Suprapubic skin (tissue), 4 donors: ENCODE measurements at regions not wholly inside any gene's neighbourhood (a gene's known extent, or its start where the extent isn't known, plus 50 kb on each side); places are given as distances from the start of the nearest gene placed in this dataset.

ENCODE experiments used
- DNase-seq, 2 donors: peaks; one replicate each; pipeline ENCODE4 v3.0.0-alpha.2; 2019; ENCODE audit warnings: low spot score in 2 of 2
- H3K27ac ChIP-seq: fragments of 200-600 bp; sonication (generic); one replicate; pipeline ENCODE4 v1.5.1; 2019
- H3K27me3 ChIP-seq: fragments of 200-600 bp; sonication (generic); one replicate; pipeline ENCODE4 v1.5.1; 2019
- H3K36me3 ChIP-seq: fragments of 200-600 bp; sonication (generic); one replicate; pipeline ENCODE4 v1.5.1; 2019
- H3K4me1 ChIP-seq: fragments of 200-600 bp; sonication (generic); one replicate; pipeline ENCODE4 v1.5.1; 2019
- H3K4me3 ChIP-seq: fragments of 200-600 bp; sonication (generic); one replicate; pipeline ENCODE4 v1.5.1; 2019; ENCODE audit warnings: mild to moderate bottlenecking
- H3K9me3 ChIP-seq: fragments of 200-600 bp; sonication (generic); one replicate; pipeline ENCODE4 v1.5.1; 2019
- CTCF ChIP-seq, 2 donors: fragments of 200-600 bp in 1 of 2; fragments of 450-650 bp in 1 of 2; sonication (generic) in 1 of 2; IDR thresholded peaks; one replicate each; pipeline ENCODE4 v1.5.1; 2016 to 2019; ENCODE audit warnings: antibody characterized with exemption in 2 of 2, mild to moderate bottlenecking in 1 of 2, moderate library complexity in 1 of 2
- EP300 ChIP-seq: sonication (generic); formaldehyde crosslinking; IDR thresholded peaks from one replicate; pipeline ENCODE4 v1.6.1; 2017; ENCODE audit warnings: antibody characterized with exemption
- POLR2A ChIP-seq, 2 donors: fragments of 450-650 bp; IDR thresholded peaks; one replicate each; pipeline ENCODE4 v1.6.1; 2017; ENCODE audit warnings: antibody characterized with exemption in 2 of 2, mild to moderate bottlenecking in 2 of 2, moderate library complexity in 2 of 2
- POLR2AphosphoS5 ChIP-seq, 3 donors: sonication (generic); formaldehyde crosslinking; IDR thresholded peaks; one replicate each; pipeline ENCODE4 v1.6.1; 2017; ENCODE audit warnings: antibody characterized with exemption in 3 of 3
- WGBS: methylation state at CpG from one replicate; pipeline ENCODE4 v1.1.5; 2018; 5-methylcytosine and 5-hydroxymethylcytosine counted together

DNA sequence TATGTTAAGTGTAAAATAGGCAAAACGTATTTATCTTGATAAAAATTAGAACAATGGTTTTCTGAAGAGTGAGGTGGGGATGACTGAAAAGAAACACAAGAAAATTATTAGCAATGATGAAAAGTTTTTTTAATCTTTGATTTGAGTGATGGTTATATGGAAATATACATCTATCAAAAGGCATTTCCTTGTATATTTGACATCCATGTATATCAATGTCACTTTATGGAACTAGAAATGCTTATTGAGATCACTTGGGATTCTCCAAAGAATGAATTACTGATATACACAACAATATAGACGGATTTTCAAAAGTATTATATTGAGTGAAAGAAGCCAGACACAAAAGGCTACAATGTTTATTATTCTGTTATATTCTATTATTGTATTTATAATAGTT is 1042.0 kb upstream of the POT1 start:
- H3K36me3 ChIP-seq, result no peaks in the 10 kb centered on the region
- no peak for DNase-seq
- no peak for TF ChIP-seq POLR2AphosphoS5 (IDR thresholded peaks at IDR 0.05)
- no peaks in the 10 kb centered on the region for H3K9me3 ChIP-seq
- H3K27me3 ChIP-seq, result no peaks in the 10 kb centered on the region
- no peaks in the 10 kb centered on the region for H3K4me1 ChIP-seq
- no peak overlapping the region for H3K4me3 ChIP-seq
- H3K27ac ChIP-seq, result no peak overlapping the region
- 74% methylated on average over 2 of the region's 2 CpGs for WGBS

- no peak overlapping the region for H3K27ac ChIP-seq
- 75% methylated on average over 1 of the region's 1 CpG for WGBS
- no peaks in the 10 kb centered on the region for H3K27me3 ChIP-seq
- no peaks in the 10 kb centered on the region for H3K9me3 ChIP-seq
- no peaks in the 10 kb centered on the region for H3K4me1 ChIP-seq
- no peak for DNase-seq
- H3K36me3 ChIP-seq, result no peaks in the 10 kb centered on the region
- no peak overlapping the region for H3K4me3 ChIP-seq
- TF ChIP-seq EP300 (no peak), POLR2A (IDR thresholded peaks at IDR 0.05) (no peak), CTCF (IDR thresholded peaks at IDR 0.05) (no peak), POLR2AphosphoS5 (IDR thresholded peaks at IDR 0.05) (no peak)
Observed at GRCh38 chr7:125966278-125967048, 1036.8 kb upstream of the POT1 start.

GRCh38 chr7:125934955-125935354 is 1005.3 kb upstream of the POT1 start:
- no peak for DNase-seq
- TF ChIP-seq POLR2A (IDR thresholded peaks at IDR 0.05) (no peak), EP300 (no peak)
- WGBS, result 35% methylated on average over 1 of the region's 1 CpG
- no peaks in the 10 kb centered on the region for H3K27me3 ChIP-seq
- no peak overlapping the region for H3K27ac ChIP-seq
- no peaks in the 10 kb centered on the region for H3K9me3 ChIP-seq
- H3K36me3 ChIP-seq, result no peaks in the 10 kb centered on the region
- H3K4me3 ChIP-seq, result no peak overlapping the region
- no peaks in the 10 kb centered on the region for H3K4me1 ChIP-seq

- Histone ChIP-seq H3K27ac (no peak overlapping the region), H3K4me1 (no peaks in the 10 kb centered on the region), H3K9me3 (no peaks in the 10 kb centered on the region), H3K36me3 (no peaks in the 10 kb centered on the region), H3K4me3 (no peak overlapping the region), H3K27me3 (no peaks in the 10 kb centered on the region)
- DNase-seq, result no peak
- TF ChIP-seq CTCF (IDR thresholded peaks at IDR 0.05), result no peak
- TF ChIP-seq POLR2AphosphoS5 (IDR thresholded peaks at IDR 0.05), result no peak
- no peak for TF ChIP-seq EP300
- no peak for TF ChIP-seq POLR2A (IDR thresholded peaks at IDR 0.05)
- WGBS, result 38% methylated on average over 2 of the region's 2 CpGs
Observed at GRCh38 chr7:125934539-125934938, 1004.9 kb upstream of the POT1 start.

GRCh38 chr7:125930848-125931247 is 1001.2 kb upstream of the POT1 start:
- 45% methylated on average over 1 of the region's 1 CpG for WGBS
- no peaks in the 10 kb centered on the region for H3K27me3 ChIP-seq

DNA sequence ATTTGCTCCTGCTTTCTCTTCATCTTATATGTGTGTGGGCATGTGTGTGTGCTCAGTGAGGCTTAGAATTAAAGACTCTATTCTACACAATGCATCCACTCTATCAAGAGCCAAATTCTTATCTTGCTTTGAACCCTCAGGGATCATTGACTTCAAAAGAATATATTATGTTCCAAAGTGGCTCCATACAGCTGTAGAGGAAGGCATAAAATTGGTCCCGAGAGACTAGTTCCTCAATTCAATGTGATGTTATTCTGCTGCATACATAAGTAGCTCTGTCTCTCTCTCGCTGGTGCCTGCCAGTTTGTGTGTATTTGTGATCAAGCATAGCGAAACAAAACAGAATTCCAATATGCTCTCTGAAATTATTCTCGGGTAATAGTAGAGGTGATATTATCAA is 997.9 kb upstream of the POT1 start:
- no peak overlapping the region for H3K27ac ChIP-seq
- TF ChIP-seq POLR2AphosphoS5 (IDR thresholded peaks at IDR 0.05) (no peak), POLR2A (IDR thresholded peaks at IDR 0.05) (no peak), CTCF (IDR thresholded peaks at IDR 0.05) (no peak), EP300 (no peak)
- 7% methylated on average over 4 of the region's 4 CpGs for WGBS
- H3K4me1 ChIP-seq, result no peaks in the 10 kb centered on the region
- H3K36me3 ChIP-seq, result no peaks in the 10 kb centered on the region
- no peak overlapping the region for H3K4me3 ChIP-seq
- no peak for DNase-seq
- no peaks in the 10 kb centered on the region for H3K27me3 ChIP-seq
- H3K9me3 ChIP-seq, result no peaks in the 10 kb centered on the region

More at GRCh38 chr7:125930848-125931247, 1001.2 kb upstream of the POT1 start:
- H3K27ac ChIP-seq, result no peak overlapping the region
- no peak for TF ChIP-seq POLR2AphosphoS5 (IDR thresholded peaks at IDR 0.05)
- no peak for TF ChIP-seq EP300
- TF ChIP-seq POLR2A (IDR thresholded peaks at IDR 0.05), result no peak
- no peak for TF ChIP-seq CTCF (IDR thresholded peaks at IDR 0.05)
- no peaks in the 10 kb centered on the region for H3K36me3 ChIP-seq
- H3K4me1 ChIP-seq, result no peaks in the 10 kb centered on the region
- no peak overlapping the region for H3K4me3 ChIP-seq
- DNase-seq, result no peak
- no peaks in the 10 kb centered on the region for H3K9me3 ChIP-seq
